Liver (tissue), 8 donors: ENCODE measurements at regions not wholly inside any gene's neighbourhood (a gene's known extent, or its start where the extent isn't known, plus 50 kb on each side); places are given as distances from the start of the nearest gene placed in this dataset.

Experiments used
- DNase-seq: peaks from one replicate; pipeline ENCODE4 v3.0.0-alpha.2; 2017; ENCODE audit warnings: low spot score
- H3K27ac ChIP-seq, 2 donors: one replicate each; pipeline ENCODE4 v1.7.0; 2013; ENCODE audit warnings: inconsistent platforms in 2 of 2, low read length in 2 of 2, control low read depth in 1 of 2, low read depth in 1 of 2, mild to moderate bottlenecking in 1 of 2
- H3K27me3 ChIP-seq, 4 donors: one replicate each; pipeline versions ENCODE4 v1.6.1 to v1.7.0; 2013; ENCODE audit warnings: low read length in 3 of 4, inconsistent platforms in 1 of 4, mild to moderate bottlenecking in 1 of 4, moderate library complexity in 1 of 4; ENCODE audit not compliant: control insufficient read depth in 4 of 4, insufficient read depth in 4 of 4
- H3K36me3 ChIP-seq, 4 donors: one replicate each; pipeline versions ENCODE4 v1.6.1 to v1.7.0; 2013; ENCODE audit warnings: low read length in 3 of 4, mild to moderate bottlenecking in 3 of 4, low read depth in 1 of 4, moderate library complexity in 1 of 4; ENCODE audit not compliant: control insufficient read depth in 4 of 4, insufficient read depth in 3 of 4
- H3K4me1 ChIP-seq, 4 donors: one replicate each; pipeline versions ENCODE4 v1.6.1 to v1.7.0; 2013; ENCODE audit warnings: low read length in 3 of 4, mild to moderate bottlenecking in 3 of 4, moderate library complexity in 1 of 4; ENCODE audit not compliant: control insufficient read depth in 4 of 4, insufficient read depth in 4 of 4
- H3K4me3 ChIP-seq, 3 donors: one replicate each; pipeline versions ENCODE4 v1.6.1 to v1.7.0; 2013; ENCODE audit warnings: low read length in 3 of 3, control low read depth in 1 of 3, low read depth in 1 of 3, mild to moderate bottlenecking in 1 of 3
- H3K9ac ChIP-seq, 2 donors: one replicate each; pipeline ENCODE4 v1.7.0; 2013; ENCODE audit warnings: low read length in 2 of 2, mild to moderate bottlenecking in 2 of 2, moderate library complexity in 2 of 2, control low read depth in 1 of 2, low read depth in 1 of 2
- H3K9me3 ChIP-seq, 4 donors: one replicate each; pipeline versions ENCODE4 v1.6.1 to v1.7.0; 2013; ENCODE audit warnings: low read length in 3 of 4; ENCODE audit not compliant: control insufficient read depth in 4 of 4
- ATF3 ChIP-seq: IDR thresholded peaks from 2 replicates; pipeline ENCODE4 v1.6.1; 2016; ENCODE audit warnings: antibody characterized with exemption
- CTCF ChIP-seq: fragments of 150-350 bp; IDR thresholded peaks from 2 replicates; pipeline ENCODE4 v1.5.1; 2017; ENCODE audit warnings: improper control_type of control experiment, low read depth, low read length; ENCODE audit not compliant: missing input control
- EGR1 ChIP-seq, 2 donors: IDR thresholded peaks; 2 replicates each; pipeline ENCODE4 v1.6.1; 2016 to 2018; ENCODE audit warnings: antibody characterized with exemption in 2 of 2, low read depth in 2 of 2
- FOXA1 ChIP-seq: IDR thresholded peaks from 2 replicates; pipeline ENCODE4 v1.6.1; 2016; ENCODE audit warnings: antibody characterized with exemption
- FOXA2 ChIP-seq: IDR thresholded peaks from 2 replicates; pipeline ENCODE4 v1.6.1; 2016; ENCODE audit warnings: antibody characterized with exemption
- GABPA ChIP-seq, 2 donors: IDR thresholded peaks in 1 of 2; conservative IDR thresholded peaks in 1 of 2; 2 replicates each; pipeline ENCODE4 v1.6.1; 2016; ENCODE audit warnings: antibody characterized with exemption in 2 of 2, mild to moderate bottlenecking in 1 of 2, moderate library complexity in 1 of 2
- HNF4A ChIP-seq, 2 donors: conservative IDR thresholded peaks; 2 replicates each; pipeline ENCODE4 v1.6.1; 2016; ENCODE audit warnings: antibody characterized with exemption in 2 of 2, mild to moderate bottlenecking in 2 of 2
- HNF4G ChIP-seq: IDR thresholded peaks from 2 replicates; pipeline ENCODE4 v1.6.1; 2016; ENCODE audit warnings: antibody characterized with exemption
- JUND ChIP-seq, 2 donors: IDR thresholded peaks; 2 replicates each; pipeline ENCODE4 v1.6.1; 2016; ENCODE audit warnings: antibody characterized with exemption in 2 of 2
- MAX ChIP-seq: IDR thresholded peaks from 2 replicates; pipeline ENCODE4 v1.6.1; 2016; ENCODE audit warnings: antibody characterized with exemption
- NR2F2 ChIP-seq: IDR thresholded peaks from 2 replicates; pipeline ENCODE4 v1.6.1; 2016; ENCODE audit warnings: antibody characterized with exemption
- RXRA ChIP-seq, 2 donors: IDR thresholded peaks; 2 replicates each; pipeline ENCODE4 v1.6.1; 2017 to 2018; ENCODE audit warnings: antibody characterized with exemption in 2 of 2, mild to moderate bottlenecking in 1 of 2
- SP1 ChIP-seq: IDR thresholded peaks from 2 replicates; pipeline ENCODE4 v1.6.1; 2018; ENCODE audit warnings: antibody characterized with exemption, mild to moderate bottlenecking
- TAF1 ChIP-seq: conservative IDR thresholded peaks from 2 replicates; pipeline ENCODE4 v1.6.1; 2016; ENCODE audit warnings: antibody characterized with exemption, mild to moderate bottlenecking
- YY1 ChIP-seq: IDR thresholded peaks from 2 replicates; pipeline ENCODE4 v1.6.1; 2016; ENCODE audit warnings: antibody characterized with exemption, mild to moderate bottlenecking
- ZBTB33 ChIP-seq: IDR thresholded peaks from 2 replicates; pipeline ENCODE4 v1.6.1; 2016; ENCODE audit warnings: antibody characterized with exemption
- WGBS: extraction: QIAGEN DNeasy Blood & Tissue Kit; methylation state at CpG from one replicate; pipeline ENCODE4 v1.1.7; 2013; 5-methylcytosine and 5-hydroxymethylcytosine counted together
- donor health status: healthy.
- donor health status: healthy.
- donor health status: healthy.
- donor health status: healthy.
- donor health status: healthy.

GRCh38 chr6:44614396-44614795 is 226.9 kb downstream of the CDC5L start:
- DNase-seq = no peak

GRCh38 chr6:44615621-44616020 is 228.1 kb downstream of the CDC5L start:
- Histone ChIP-seq H3K9ac (no peak overlapping the region), H3K27ac (no peak overlapping the region), H3K9me3 (no peaks in the 10 kb centered on the region), H3K4me1 (no peaks in the 10 kb centered on the region), H3K4me3 (no peak overlapping the region), H3K27me3 (no peaks in the 10 kb centered on the region), H3K36me3 (no peaks in the 10 kb centered on the region)
- no peak for DNase-seq
- TF ChIP-seq YY1 = no peak
- TF ChIP-seq FOXA2 = no peak
- no peak for TF ChIP-seq ATF3
- no peak for TF ChIP-seq HNF4A (conservative IDR thresholded peaks at IDR 0.05)
- no peak for TF ChIP-seq ZBTB33
- TF ChIP-seq FOXA1 = no peak
- TF ChIP-seq NR2F2 = no peak
- TF ChIP-seq MAX = no peak
- no peak for TF ChIP-seq RXRA (IDR thresholded peaks at IDR 0.05)
- no peak for TF ChIP-seq HNF4G
- TF ChIP-seq CTCF = no peak
- TF ChIP-seq GABPA (IDR thresholded peaks at IDR 0.05 in 1 of 2, conservative IDR thresholded peaks at IDR 0.05 in 1 of 2) = no peak
- 68% methylated on average over 3 of the region's 3 CpGs for WGBS

More at GRCh38 chr6:44614396-44614795, 226.9 kb downstream of the CDC5L start:
- 93% methylated on average over 3 of the region's 3 CpGs for WGBS
- Histone ChIP-seq H3K9me3 (no peaks in the 10 kb centered on the region), H3K4me3 (no peak overlapping the region), H3K27me3 (no peaks in the 10 kb centered on the region), H3K9ac (no peak overlapping the region), H3K36me3 (no peaks in the 10 kb centered on the region), H3K27ac (no peak overlapping the region), H3K4me1 (no peaks in the 10 kb centered on the region)
- TF ChIP-seq EGR1 (IDR thresholded peaks at IDR 0.05; ENCODE audit: low read depth in 2 of 2) (no peak), GABPA (IDR thresholded peaks at IDR 0.05 in 1 of 2, conservative IDR thresholded peaks at IDR 0.05 in 1 of 2) (no peak), MAX (no peak), FOXA2 (no peak)

- H3K36me3 ChIP-seq = no peaks in the 10 kb centered on the region
- H3K9me3 ChIP-seq = no peaks in the 10 kb centered on the region
- no peaks in the 10 kb centered on the region for H3K4me1 ChIP-seq
- no peak overlapping the region for H3K4me3 ChIP-seq
- DNase-seq = no peak
- H3K27ac ChIP-seq = no peak overlapping the region
- H3K27me3 ChIP-seq = no peaks in the 10 kb centered on the region
- H3K9ac ChIP-seq = no peak overlapping the region
- WGBS = 87% methylated on average over 7 of the region's 7 CpGs
- TF ChIP-seq FOXA2 = no peak
- TF ChIP-seq HNF4A (conservative IDR thresholded peaks at IDR 0.05) = no peak
- no peak for TF ChIP-seq RXRA (IDR thresholded peaks at IDR 0.05)
- TF ChIP-seq MAX = no peak
- no peak for TF ChIP-seq GABPA (IDR thresholded peaks at IDR 0.05 in 1 of 2, conservative IDR thresholded peaks at IDR 0.05 in 1 of 2)
- TF ChIP-seq ZBTB33 = no peak
- TF ChIP-seq JUND (IDR thresholded peaks at IDR 0.05) = no peak
- no peak for TF ChIP-seq NR2F2
- no peak for TF ChIP-seq SP1
- no peak for TF ChIP-seq TAF1
- TF ChIP-seq EGR1 (IDR thresholded peaks at IDR 0.05; ENCODE audit: low read depth in 2 of 2) = no peak
- TF ChIP-seq YY1 = no peak
- no peak for TF ChIP-seq CTCF
Observed at GRCh38 chr6:44617416-44617815, 229.9 kb downstream of the CDC5L start.
